ENCODE measurements at regions not wholly inside any gene's neighbourhood (a gene's known extent, or its start where the extent isn't known, plus 50 kb on each side); places are given as distances from the start of the nearest gene placed in this dataset.

DNA sequence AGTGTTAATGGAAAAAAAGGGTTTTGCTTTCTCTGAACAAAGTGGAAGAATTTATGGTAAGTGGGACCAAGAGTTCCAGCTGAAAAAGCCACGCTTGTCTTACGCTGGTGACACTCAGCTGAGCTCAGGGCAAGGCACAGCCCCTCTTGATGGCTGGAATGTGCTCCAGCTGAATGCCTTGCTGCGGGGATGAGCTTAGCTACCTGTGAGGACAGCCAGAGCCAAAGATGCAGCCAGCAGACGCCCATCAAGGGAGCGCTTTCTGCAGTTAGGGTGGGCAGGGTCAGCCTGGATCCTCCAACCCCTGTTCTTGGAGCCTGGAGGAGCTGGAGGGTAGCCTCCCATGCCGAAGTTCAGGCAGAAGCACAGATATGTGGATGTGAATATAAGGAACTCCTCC, 191.4 kb downstream of the SCP2D1 start:
- no peak overlapping the region for H3K4me3 ChIP-seq (ENCODE audit: low read depth, low read length)
- TF ChIP-seq, protein P1, sequence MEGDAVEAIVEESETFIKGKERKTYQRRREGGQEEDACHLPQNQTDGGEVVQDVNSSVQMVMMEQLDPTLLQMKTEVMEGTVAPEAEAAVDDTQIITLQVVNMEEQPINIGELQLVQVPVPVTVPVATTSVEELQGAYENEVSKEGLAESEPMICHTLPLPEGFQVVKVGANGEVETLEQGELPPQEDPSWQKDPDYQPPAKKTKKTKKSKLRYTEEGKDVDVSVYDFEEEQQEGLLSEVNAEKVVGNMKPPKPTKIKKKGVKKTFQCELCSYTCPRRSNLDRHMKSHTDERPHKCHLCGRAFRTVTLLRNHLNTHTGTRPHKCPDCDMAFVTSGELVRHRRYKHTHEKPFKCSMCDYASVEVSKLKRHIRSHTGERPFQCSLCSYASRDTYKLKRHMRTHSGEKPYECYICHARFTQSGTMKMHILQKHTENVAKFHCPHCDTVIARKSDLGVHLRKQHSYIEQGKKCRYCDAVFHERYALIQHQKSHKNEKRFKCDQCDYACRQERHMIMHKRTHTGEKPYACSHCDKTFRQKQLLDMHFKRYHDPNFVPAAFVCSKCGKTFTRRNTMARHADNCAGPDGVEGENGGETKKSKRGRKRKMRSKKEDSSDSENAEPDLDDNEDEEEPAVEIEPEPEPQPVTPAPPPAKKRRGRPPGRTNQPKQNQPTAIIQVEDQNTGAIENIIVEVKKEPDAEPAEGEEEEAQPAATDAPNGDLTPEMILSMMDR (IDR thresholded peaks at IDR 0.05; ENCODE audit: borderline replicate concordance, insufficient read depth, low read depth, low read length): no peak

DNA sequence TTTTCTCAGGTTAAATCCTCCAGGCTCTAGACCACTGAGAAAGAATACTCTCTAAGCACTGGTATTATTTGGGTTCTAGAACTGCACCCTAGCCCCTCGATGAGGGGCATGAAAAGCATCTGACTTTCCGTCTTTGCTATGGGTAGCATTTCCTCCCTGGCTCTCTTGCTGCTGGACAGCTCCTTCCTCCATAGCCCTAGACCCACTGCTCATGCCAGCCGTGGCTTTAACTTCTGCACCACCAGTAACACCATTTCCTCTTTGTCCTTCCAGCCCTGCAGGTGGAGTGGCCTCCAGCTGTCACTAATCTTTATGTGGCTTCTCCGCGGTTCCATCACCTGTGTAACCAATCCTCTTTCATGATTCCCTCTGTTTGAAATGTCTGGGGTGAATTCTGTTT, 194.9 kb downstream of the SCP2D1 start:
- TF ChIP-seq, protein P1 (IDR thresholded peaks at IDR 0.05; ENCODE audit: borderline replicate concordance, insufficient read depth, low read depth, low read length): no peak
- no peak overlapping the region for H3K4me3 ChIP-seq (ENCODE audit: low read depth, low read length)

- TF ChIP-seq, protein P1 (IDR thresholded peaks at IDR 0.05; ENCODE audit: borderline replicate concordance, insufficient read depth, low read depth, low read length): no peak
These were observed 195.6 kb downstream of the SCP2D1 start for GRCh38 chr20:19009081-19009688.

GRCh38 chr20:19012676-19013075, 199.1 kb downstream of the SCP2D1 start:
- no peak overlapping the region for H3K4me3 ChIP-seq (ENCODE audit: low read depth, low read length)
- TF ChIP-seq, protein P1 (IDR thresholded peaks at IDR 0.05; ENCODE audit: borderline replicate concordance, insufficient read depth, low read depth, low read length): no peak

More at GRCh38 chr20:19009081-19009688, 195.6 kb downstream of the SCP2D1 start:
- H3K4me3 ChIP-seq (ENCODE audit: low read depth, low read length): no peak overlapping the region

DNA sequence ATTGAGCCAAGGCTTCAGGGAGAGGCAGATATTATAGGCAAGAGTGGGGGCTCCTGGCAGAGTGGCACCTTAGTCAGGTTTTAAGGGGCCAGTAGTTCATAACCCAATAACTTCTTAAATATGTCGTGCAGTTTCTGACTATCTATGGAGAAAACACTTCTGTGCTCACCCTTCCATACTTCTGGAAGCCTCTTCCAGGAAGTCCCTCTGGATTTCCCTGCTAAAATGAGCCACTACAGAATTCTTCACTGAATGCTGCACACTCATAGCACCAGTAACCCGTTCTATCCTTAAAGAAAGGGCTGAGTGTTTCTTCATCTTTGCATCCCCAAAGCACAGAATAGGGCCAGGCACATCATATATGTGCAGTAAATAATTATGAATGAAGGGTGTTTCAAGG, 198.5 kb upstream of the SLC24A3 start:
- no peak overlapping the region for H3K4me3 ChIP-seq (ENCODE audit: low read depth, low read length)
- TF ChIP-seq, protein P1 (IDR thresholded peaks at IDR 0.05; ENCODE audit: borderline replicate concordance, insufficient read depth, low read depth, low read length): no peak

DNA sequence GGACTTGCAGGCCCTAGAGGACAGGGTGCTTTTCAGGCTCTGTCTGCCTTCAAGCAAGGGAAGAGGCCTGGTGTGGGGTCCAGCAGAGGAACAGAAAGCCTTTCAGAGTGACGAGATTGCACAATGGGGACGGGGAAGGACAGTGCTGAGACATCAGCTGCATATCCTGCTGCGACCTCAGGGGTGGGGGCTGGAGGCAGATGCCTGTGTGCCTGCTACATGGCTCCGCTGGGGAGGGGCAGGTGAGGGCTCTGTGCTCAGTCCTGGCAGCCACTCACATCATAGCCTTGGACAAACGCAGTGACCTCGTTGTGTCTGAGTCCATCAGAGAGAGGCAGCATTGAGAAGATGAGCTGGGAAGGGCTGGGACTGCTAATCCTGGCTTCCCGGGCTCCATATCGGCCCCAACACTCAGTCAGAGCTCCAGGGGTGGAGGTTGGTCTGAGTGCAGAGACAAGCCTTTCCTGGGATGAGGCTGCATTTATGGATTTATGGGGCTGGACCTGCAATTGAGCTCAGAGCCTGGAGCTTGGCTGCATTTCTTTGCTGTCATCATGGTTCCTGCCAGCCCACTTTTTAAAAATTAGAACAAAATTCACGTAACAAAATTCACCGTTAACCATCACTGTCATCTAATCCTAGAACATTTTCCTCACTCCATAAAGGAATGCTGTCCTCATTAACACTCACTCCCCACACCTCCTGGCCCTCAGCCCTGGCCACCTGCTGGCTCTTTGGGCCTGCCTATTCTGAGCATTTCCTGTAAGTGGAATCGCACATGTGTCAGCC, 196.9 kb upstream of the SLC24A3 start:
- no peak overlapping the region for H3K4me3 ChIP-seq (ENCODE audit: low read depth, low read length)
- TF ChIP-seq, protein P1 (IDR thresholded peaks at IDR 0.05; ENCODE audit: borderline replicate concordance, insufficient read depth, low read depth, low read length): no peak

GRCh38 chr20:19016140-19016497, 196.3 kb upstream of the SLC24A3 start:
- no peak overlapping the region for H3K4me3 ChIP-seq (ENCODE audit: low read depth, low read length)
- TF ChIP-seq, protein P1 (IDR thresholded peaks at IDR 0.05; ENCODE audit: borderline replicate concordance, insufficient read depth, low read depth, low read length): no peak
